Muscle layer of colon (tissue), 2 donors: ENCODE measurements at regions not wholly inside any gene's neighbourhood (a gene's known extent, or its start where the extent isn't known, plus 50 kb on each side); places are given as distances from the start of the nearest gene placed in this dataset.

Experiments
- H3K27ac ChIP-seq: one replicate; pipeline ENCODE4 v1.7.0; 2013; ENCODE audit warnings: low read depth, mild to moderate bottlenecking, low read length, moderate library complexity
- H3K27me3 ChIP-seq, 2 donors: one replicate each; pipeline ENCODE4 v1.7.0; 2013; ENCODE audit warnings: low read length in 2 of 2, mild to moderate bottlenecking in 2 of 2; ENCODE audit not compliant: insufficient read depth in 2 of 2, control insufficient read depth in 1 of 2
- H3K36me3 ChIP-seq: one replicate; pipeline ENCODE4 v1.7.0; 2013; ENCODE audit warnings: mild to moderate bottlenecking, low read length; ENCODE audit not compliant: insufficient read depth
- H3K4me1 ChIP-seq: one replicate; pipeline ENCODE4 v1.7.0; 2013; ENCODE audit warnings: mild to moderate bottlenecking, low read length; ENCODE audit not compliant: insufficient read depth
- H3K4me3 ChIP-seq, 2 donors: one replicate each; pipeline ENCODE4 v1.7.0; 2013; ENCODE audit warnings: low read length in 2 of 2, low read depth in 1 of 2, mild to moderate bottlenecking in 1 of 2, moderate library complexity in 1 of 2
- H3K9ac ChIP-seq: one replicate; pipeline ENCODE4 v1.7.0; 2013; ENCODE audit warnings: low read length
- H3K9me3 ChIP-seq: one replicate; pipeline ENCODE4 v1.7.0; 2013; ENCODE audit warnings: mild to moderate bottlenecking, low read length
- donor health status: abdominal sarcoma.
- donor health status: Adenocarcinoma of cecum.

DNA sequence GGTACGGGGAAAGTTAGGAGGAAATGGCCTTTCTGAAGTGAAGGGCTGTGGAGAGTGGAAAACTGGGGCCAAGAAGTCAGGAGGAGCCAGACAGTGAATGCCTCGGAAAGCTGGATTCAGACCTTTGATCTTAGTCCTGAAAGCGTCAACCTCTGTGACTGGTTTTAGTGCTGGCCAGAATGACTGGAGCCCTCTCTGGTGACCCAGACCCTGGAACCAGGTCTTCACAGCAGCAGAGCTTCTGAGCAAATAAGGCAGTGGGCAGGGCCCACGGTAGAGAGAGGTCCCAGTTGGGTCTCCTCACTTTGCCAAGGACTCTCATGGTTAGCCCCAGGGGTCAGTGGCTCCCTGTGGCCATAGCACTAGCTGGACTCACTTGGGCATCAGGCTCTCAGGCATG lies 157.7 kb upstream of the EEPD1 start:
- Histone ChIP-seq H3K27me3 (no peaks in the 10 kb centered on the region), H3K4me3 (no peak overlapping the region), H3K4me1 (no peaks in the 10 kb centered on the region), H3K9ac (no peak overlapping the region), H3K36me3 (no peaks in the 10 kb centered on the region), H3K9me3 (no peaks in the 10 kb centered on the region), H3K27ac (no peak overlapping the region)

DNA sequence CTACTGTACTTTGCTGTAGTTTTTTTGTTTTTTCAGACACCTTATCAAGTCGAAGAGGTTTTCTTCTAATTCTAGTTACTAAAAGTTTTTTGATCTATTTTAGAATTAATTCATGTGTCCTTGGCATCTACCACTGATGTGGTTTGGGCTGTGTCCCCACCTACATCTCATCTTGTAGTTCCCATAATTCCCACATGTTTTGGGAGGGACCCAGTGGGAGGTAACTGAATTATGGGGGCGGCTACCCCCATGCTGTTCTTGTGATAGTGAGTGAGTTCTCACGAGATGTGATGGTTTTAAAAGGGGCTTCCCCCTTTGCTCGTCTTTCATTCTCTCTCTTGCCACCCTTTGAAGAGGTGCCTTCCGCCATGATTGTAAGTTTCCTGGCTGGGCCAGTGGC lies 154.6 kb upstream of the EEPD1 start:
- no peak overlapping the region for H3K27ac ChIP-seq
- H3K4me3 ChIP-seq, result no peak overlapping the region
- no peaks in the 10 kb centered on the region for H3K4me1 ChIP-seq
- no peaks in the 10 kb centered on the region for H3K36me3 ChIP-seq
- no peaks in the 10 kb centered on the region for H3K27me3 ChIP-seq
- no peaks in the 10 kb centered on the region for H3K9me3 ChIP-seq
- H3K9ac ChIP-seq, result no peak overlapping the region

DNA sequence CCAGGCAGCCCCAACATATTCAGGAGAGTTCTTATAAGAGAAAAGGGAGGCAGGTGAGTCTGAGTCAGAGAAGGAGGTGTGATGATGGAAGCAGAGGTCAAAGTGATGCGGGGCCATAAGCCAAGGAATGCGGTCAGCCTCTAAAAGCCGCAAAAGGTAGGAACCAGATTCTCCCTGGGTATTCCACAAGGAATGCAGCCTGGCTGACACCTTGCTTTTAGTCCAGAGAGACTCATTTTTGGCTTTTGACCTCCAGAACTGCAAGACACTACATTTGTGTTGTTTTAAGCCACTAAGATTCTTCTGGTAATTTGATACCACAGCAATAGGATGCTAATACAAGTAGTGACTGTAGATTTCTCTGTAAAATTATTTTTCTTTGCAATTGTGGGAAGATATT lies 151.5 kb upstream of the EEPD1 start:
- Histone ChIP-seq H3K9ac (no peak overlapping the region), H3K27ac (no peak overlapping the region), H3K27me3 (no peaks in the 10 kb centered on the region), H3K4me1 (no peaks in the 10 kb centered on the region), H3K36me3 (no peaks in the 10 kb centered on the region), H3K9me3 (no peaks in the 10 kb centered on the region), H3K4me3 (no peak overlapping the region)

DNA sequence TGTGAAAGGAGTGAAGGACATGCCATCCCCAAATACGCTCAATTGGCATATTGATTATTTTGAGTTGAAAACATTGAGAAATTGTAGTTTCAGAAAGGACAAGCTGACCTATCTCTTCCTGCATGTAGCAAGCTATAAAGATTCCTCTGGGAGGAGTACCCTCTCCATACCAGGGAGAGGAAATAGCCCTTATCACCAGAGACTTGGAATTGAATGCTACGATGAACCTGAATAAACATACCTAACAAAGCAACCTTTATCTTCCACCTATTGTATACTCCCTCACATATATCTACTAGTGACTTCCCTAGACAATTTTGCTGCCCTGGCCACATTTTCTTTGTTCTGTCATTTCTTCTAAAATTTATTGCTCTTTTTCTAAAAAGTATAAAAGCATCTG lies 150.2 kb upstream of the EEPD1 start:
- Histone ChIP-seq H3K4me1 (no peaks in the 10 kb centered on the region), H3K9ac (no peak overlapping the region), H3K27me3 (no peaks in the 10 kb centered on the region), H3K9me3 (no peaks in the 10 kb centered on the region), H3K36me3 (no peaks in the 10 kb centered on the region), H3K4me3 (no peak overlapping the region), H3K27ac (no peak overlapping the region)

DNA sequence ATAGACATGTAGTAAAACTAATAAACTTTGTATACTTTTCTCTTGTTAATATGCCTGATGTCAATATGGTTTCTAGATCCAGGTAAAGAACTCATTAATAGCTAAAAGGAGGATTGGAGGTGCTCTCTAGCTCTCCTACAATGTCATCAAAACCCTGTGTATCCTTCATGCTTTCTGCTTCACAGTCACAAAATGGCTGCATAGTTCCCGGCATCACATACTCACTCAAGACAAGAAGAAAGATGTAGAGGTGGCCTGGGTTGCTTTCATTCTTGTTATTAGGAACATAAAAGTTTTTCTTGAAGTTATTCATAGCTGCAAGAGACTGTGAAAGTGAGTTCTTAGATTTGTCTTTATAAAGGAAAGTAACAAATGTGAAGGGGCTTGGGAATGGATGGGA lies 149.7 kb upstream of the EEPD1 start:
- no peaks in the 10 kb centered on the region for H3K9me3 ChIP-seq
- H3K4me1 ChIP-seq, result no peaks in the 10 kb centered on the region
- H3K27me3 ChIP-seq, result no peaks in the 10 kb centered on the region
- no peak overlapping the region for H3K9ac ChIP-seq
- no peak overlapping the region for H3K4me3 ChIP-seq
- H3K36me3 ChIP-seq, result no peaks in the 10 kb centered on the region
- H3K27ac ChIP-seq, result no peak overlapping the region

DNA sequence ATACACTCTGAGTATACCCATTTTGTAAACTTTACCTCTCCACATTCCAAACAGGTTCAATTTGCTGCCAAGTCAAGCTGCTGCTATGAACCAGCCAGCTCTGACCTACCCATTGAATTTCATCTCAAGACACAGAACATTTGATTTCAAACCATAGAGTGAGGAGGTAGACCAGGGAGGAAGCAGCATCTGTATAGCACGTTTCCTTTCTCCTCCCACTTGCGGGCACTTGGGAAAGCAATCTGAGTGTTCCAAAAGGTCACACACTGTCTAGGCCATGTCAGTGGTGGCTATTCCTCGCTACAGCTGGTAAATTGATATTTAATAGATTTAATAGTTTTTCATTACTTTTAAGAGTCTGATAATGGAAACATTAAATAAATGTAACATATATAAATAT lies 147.8 kb upstream of the EEPD1 start:
- H3K9me3 ChIP-seq, result no peaks in the 10 kb centered on the region
- H3K9ac ChIP-seq, result no peak overlapping the region
- no peaks in the 10 kb centered on the region for H3K36me3 ChIP-seq
- H3K4me3 ChIP-seq, result no peak overlapping the region
- no peaks in the 10 kb centered on the region for H3K4me1 ChIP-seq
- no peaks in the 10 kb centered on the region for H3K27me3 ChIP-seq
- no peak overlapping the region for H3K27ac ChIP-seq

DNA sequence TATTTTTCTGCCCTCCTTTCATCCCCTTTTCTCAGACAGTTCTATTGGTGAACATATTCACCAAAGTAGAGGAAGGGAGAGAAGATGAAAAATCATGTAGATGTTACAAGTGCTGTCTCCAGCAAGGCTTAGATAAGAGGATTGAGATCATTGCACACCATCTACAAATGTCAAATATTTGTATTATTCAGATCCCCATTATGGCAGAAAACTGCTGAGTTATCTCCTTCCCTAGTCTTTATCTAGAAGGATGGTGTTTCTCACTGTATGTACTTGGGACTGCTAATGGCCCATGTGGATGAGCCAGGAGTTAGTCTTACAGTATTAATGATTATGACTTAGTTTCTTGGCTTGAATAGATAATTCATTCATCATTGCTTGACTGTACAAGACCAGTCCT lies 147.2 kb upstream of the EEPD1 start:
- H3K4me3 ChIP-seq, result no peak overlapping the region
- no peaks in the 10 kb centered on the region for H3K36me3 ChIP-seq
- H3K9me3 ChIP-seq, result no peaks in the 10 kb centered on the region
- no peak overlapping the region for H3K27ac ChIP-seq
- no peak overlapping the region for H3K9ac ChIP-seq
- H3K4me1 ChIP-seq, result no peaks in the 10 kb centered on the region
- no peaks in the 10 kb centered on the region for H3K27me3 ChIP-seq

DNA sequence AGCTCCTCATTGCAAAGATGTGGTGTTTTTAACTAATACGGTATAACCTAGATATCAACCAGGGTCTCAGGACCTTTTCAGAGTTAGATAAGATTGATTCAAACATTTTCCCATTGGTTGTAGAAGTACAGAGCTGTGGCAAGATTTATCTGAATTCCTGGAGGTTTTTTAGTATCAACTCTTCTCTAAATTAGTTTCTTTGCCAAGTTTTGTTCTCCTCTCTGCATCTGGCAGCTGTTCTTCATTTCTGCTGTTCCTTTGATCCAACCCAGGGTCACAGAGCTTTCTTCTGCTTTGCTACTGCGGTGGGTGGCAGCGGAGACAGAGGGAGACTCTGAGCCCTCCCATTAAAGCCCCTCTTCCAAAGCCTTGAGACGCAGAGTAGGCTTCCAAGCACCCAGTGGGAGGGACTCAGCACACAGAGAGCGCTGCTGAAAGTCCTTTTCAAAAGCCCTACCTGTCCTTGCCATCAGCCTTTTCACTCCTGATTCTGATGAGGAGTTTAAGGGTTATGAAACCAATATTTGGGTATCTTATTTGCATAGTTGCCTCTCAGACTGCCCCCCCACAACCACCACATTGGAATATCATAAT lies 146.3 kb upstream of the EEPD1 start:
- no peak overlapping the region for H3K9ac ChIP-seq

DNA sequence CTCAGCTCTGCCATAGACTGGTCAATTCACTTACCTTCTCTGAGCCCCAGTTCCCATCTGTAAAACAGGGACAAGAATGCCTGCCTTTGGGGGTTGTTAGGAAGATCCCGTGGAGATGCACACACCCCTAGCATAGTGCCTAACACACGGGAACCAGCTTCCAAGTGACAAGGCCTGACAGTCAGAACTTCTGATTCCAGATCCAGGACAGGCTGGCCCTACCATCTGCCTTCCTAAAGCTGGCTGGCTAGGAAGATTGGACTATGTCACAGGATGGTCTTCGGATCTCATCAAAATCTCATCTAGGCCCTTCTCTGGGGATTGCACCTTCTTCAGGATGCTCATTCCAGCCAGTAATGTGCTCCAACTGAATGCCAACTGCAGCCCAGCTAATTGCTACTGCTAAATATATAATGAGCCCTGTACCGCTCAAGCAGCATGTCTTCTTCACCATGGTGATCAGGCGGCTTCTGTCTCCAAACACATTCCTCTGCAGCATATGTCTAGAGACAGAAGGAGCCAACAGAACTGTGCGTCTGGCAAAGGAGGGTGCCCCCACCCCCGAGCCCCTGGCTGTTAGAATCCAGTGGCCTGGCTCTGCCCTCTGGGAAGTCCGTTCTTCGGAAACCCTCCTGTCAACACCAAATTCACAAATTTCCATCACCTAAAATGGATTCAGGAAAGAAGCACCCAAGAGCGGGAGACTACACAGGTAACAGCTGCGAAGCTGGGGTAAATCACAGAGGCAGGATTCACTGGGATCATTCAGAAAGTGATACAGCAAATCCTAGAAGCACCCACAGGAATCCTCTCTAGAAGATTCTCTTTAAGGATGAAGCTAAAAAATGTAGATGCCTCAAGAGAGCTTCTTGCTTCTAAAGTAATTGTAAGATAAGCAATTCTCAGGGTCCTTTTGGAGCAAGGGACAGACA lies 142.1 kb upstream of the EEPD1 start:
- Histone ChIP-seq H3K27ac (no peak overlapping the region), H3K27me3 (no peaks in the 10 kb centered on the region), H3K36me3 (no peaks in the 10 kb centered on the region), H3K9ac (no peak overlapping the region), H3K4me1 (no peaks in the 10 kb centered on the region), H3K9me3 (no peaks in the 10 kb centered on the region), H3K4me3 (no peak overlapping the region)

More for the DNA sequence above, 146.3 kb upstream of the EEPD1 start:
- no peaks in the 10 kb centered on the region for H3K36me3 ChIP-seq
- no peaks in the 10 kb centered on the region for H3K27me3 ChIP-seq
- H3K4me1 ChIP-seq, result no peaks in the 10 kb centered on the region
- no peak overlapping the region for H3K27ac ChIP-seq
- H3K9me3 ChIP-seq, result no peaks in the 10 kb centered on the region
- H3K4me3 ChIP-seq, result no peak overlapping the region

DNA sequence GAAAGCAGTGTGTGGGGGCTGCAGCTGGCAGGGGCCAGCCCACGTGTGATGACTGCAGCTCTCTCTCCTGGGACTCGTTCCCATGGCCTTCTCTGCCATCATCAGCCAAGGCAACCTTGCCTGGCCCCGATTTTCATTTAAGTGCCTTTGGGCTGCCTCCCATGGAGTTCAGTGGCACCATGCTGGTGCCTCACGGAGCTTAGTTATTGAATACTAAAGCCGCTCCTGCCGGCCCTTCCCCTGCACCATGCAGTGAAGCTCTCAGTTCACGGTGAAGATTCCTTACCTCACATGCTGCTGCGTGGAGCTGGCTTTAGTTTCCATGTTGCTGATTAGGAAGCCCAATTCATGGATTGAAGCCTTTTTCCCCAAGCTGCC lies 141.5 kb upstream of the EEPD1 start:
- Histone ChIP-seq H3K27ac (no peak overlapping the region), H3K36me3 (no peaks in the 10 kb centered on the region), H3K9ac (no peak overlapping the region), H3K9me3 (no peaks in the 10 kb centered on the region), H3K4me3 (no peak overlapping the region), H3K27me3 (no peaks in the 10 kb centered on the region), H3K4me1 (no peaks in the 10 kb centered on the region)

DNA sequence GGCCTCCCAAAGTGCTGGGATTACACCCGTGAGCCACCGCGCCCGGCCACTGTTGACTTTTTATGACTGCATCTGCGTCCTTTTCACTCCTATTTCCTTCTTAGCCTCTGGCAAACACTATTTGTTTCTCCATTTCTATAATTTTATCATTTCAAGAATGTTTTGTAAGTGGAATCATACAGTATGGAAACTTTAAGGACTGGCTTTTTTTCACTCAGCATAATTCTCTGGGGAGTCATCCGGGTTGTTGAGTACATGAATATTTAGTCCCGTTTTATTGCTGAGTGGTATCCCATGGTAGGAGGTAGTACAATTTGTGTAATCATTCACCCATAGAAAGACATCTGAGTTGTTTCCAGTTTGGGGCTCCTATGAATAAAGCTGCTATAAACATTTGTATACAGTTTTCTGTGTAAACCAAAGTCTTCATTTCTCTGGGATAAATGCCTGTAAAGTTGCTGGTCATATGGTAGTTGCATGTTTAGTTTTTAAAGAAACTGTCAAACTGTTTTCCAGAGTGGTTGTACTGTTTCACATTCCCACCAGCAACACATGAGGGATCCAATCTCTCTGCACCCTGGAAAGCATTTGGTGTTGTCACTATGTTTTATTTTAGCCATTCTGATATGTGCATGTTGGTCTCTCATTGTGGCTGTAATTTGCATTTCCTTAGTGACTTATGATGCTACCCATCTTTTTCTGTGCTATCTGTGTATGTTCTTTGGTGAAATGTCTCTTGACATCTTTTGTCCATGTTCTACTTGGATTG lies 139.6 kb upstream of the EEPD1 start:
- no peaks in the 10 kb centered on the region for H3K36me3 ChIP-seq
- H3K27ac ChIP-seq, result no peak overlapping the region
- H3K9me3 ChIP-seq, result no peaks in the 10 kb centered on the region
- H3K4me3 ChIP-seq, result no peak overlapping the region
- H3K9ac ChIP-seq, result no peak overlapping the region
- no peaks in the 10 kb centered on the region for H3K4me1 ChIP-seq
- H3K27me3 ChIP-seq, result no peaks in the 10 kb centered on the region
